Fibroblast of gingiva (primary cell): ENCODE measurements at regions not wholly inside any gene's neighbourhood (a gene's known extent, or its start where the extent isn't known, plus 50 kb on each side); places are given as distances from the start of the nearest gene placed in this dataset.
A peak's percentile ranks its signal among the peaks of the same experiment; 100 is the strongest.

ENCODE experiments used
- DNase-seq: peaks from one replicate; pipeline ENCODE4 v3.0.0-alpha.2; 2011; ENCODE audit warnings: low read depth

DNA sequence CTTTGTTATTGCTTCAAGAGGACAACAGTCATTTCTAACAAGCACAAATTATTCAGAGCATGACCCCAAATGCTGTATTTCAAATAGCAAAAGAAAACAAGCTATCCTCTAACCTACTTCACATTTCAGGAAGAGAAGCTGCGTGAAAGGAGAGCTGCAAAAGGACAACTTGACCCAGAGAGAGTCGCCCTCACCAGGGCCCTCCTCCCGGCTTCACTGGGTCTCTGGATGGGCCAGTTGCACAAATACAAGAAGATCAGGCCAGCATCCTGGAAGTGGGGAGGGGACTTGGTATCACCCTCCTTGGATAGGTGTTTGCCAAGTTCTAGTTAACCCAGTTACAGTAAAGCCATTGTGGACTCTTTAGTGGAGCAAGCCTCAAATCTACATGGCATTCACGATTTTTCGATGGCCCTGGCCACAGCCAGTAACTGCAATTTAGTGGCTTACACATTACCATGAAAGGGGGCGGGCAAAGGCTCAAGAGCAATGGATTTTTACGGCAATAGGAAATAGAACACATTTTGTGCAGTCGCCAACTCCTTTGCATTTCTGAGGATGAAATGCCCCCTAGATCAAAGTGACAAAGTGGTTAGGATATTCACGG is 166.9 kb upstream of the DIO2 start:
- DNase-seq, result no peak

DNA sequence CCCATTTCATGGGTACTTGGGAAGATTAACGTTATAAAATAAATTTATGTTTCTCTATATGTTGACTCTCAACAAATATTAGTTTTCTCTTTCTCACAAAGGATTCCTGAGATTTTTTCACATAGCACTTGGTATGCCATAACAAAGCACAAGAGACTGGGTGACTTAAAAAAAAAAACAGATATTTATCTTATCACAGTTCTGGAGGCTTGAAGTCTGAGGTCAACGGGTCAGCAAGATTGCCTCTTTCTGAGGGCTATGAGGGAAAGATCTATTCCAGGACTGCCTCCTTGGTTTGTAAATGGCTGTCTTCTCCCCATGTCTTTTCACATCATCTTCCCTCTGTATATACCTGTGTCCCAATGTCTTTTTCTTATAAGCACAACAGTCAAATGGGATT is 153.5 kb upstream of the DIO2 start:
- DNase-seq, result no peak

DNA sequence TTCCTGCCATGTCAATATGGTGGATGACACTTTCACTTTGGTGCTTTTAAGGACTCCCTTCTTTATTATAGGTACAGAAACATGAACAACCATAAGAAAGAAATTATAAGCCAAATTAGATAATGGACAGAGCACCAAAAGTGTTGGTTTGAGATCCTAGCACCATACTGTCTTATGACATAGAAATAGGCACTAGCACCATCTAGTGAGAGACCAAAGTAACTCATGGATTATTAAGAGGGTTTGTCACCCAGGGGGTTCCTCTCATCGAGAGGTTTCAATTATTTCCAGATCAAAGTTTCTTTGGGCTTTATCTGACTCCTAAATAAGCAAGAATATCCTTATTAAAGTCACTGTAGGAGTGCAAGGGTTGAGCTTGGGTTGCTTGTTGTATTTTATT is 153.0 kb upstream of the DIO2 start:
- DNase-seq, result peak; percentile 5

DNA sequence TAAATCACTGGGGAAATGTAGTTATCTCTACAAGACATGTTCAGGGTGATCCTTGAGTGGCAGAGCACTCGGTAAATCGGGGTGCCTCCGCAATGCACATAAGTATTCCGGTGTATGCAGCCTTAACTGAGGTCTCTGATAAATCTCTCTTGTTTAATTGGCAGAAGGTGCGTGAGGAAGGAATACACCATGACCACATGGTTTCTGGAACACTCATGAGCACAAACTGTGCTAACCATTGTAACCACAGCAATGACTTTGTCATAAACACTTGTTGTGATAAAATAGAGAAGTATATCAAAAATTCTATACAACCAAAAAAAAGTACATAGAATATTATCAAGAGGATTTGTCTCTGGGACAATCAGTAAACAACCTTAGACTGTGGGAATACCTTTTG is 146.8 kb upstream of the DIO2 start:
- DNase-seq, result no peak

DNA sequence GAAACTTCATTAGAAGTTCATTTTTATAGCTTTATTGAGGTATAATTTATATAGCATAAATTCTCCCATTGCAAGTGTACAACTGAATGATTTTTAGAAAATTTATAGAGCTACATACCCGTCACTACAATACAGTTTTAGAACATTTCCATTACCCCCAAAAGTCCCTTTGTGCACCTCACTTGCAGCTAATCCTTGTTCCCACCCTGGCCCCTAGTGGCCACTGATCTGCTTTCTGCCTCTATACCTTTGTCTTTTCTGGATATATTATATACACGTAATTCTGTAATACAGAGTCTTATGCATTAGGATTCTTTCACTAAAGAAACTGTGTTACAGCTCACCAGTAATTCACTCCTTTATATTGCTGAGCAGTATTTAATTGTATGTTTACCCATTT is 145.1 kb upstream of the DIO2 start:
- DNase-seq, result no peak

DNA sequence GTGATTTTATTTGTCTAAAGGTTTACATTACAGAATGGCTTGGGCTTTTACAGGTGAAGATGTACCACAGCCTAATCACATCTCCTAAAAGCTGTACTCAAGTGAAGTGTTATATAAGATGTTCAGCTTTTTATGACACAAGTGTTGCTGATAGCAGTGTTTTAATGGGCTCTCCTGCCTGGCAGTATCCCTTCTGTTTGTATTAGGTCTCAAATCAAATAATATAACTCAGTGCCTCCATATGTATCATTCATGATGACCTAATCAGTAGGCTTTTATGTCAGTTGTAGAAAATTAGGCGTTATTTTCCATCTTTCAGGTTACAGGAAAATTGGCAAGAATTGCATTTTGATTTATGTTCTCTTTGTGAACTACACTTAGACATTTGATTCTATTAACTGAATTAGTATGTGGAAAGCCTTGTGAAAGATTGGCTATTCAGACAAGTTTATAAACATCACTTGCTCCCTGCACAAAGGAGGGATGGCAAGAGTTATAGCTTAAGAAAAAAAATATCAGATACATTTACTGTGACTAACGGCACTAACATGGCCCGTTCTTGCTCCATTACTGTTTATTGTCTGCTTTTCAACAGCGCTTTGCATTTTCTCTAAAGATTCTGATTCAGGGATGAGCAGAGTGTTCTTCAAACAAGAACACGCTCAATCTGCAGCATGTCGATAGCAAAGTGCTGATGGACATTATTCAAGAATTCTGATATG is 143.7 kb upstream of the DIO2 start:
- no peak for DNase-seq

DNA sequence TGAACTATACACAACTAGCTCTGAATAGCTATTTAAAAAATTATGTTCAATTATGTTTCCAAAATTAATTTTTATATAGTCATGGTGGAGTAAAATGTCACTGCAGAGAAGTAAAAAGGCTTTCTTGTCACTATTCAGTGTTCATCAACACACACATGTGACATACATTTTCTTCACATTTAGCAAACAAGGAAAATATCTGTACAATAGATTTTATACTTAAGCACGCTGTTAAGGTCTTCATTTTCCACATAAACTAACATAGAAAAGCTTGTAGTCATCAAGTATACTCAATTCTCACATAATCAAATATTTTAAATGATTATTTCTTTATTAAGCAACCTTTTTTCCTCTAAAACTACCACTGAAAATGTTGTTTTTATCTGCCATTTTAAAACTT is 141.2 kb upstream of the DIO2 start:
- no peak for DNase-seq

DNA sequence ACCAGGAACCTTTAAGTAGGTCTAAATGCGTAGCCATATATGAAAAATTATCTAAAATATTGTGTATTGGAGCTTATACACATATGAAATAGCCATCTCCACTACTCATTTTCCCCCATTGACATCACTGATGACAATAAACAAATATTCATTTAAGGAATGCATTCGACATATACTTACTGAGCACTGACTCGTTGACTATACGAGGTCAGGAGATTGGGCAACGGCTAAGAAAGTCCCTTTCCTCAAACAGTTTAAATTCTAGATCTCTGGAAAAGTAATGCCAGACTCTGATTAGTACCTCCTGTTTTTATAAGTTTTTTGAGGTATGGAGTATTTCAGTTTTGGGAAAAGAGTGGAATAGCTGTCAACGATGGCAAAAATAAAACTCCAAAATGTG is 139.4 kb upstream of the DIO2 start:
- no peak for DNase-seq

DNA sequence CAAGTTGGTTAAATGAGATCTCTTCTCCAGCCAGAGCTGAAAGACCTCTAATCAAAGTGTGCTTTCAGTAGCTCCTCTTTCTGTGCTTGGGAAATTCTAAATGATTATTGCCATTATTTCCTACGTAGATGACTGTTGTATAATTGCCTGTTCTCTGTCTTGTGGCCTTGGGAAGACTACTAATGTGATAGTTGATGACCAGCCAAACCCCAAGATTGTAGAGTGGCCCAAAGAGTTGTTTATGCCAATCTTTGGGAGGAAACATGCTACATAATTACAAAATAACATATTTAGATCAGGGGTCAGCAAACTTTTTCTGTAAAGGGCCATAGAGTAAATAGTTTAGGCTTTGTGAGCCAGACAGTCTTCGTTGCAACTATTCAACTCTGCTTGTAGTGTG is 135.1 kb upstream of the DIO2 start:
- peak; percentile 19 for DNase-seq

DNA sequence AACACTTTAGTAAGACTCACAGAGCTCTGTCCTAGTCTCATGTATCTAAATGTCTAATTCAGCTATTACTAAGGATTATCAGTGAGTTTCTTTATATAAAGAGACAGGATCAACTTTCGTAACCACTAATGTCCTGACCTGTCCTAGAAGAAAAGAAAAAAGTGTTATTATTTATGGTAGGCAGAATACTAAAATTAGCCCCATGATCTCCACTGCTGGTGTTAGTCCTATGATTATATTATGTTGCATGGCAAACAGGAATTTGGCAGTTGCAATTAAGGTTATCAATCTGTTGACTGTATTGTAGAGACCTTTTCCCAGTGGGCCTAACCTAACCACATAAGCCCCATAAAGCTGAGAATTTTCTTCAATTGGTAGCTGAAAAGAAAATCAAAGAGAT is 132.9 kb upstream of the DIO2 start:
- DNase-seq, result no peak

DNA sequence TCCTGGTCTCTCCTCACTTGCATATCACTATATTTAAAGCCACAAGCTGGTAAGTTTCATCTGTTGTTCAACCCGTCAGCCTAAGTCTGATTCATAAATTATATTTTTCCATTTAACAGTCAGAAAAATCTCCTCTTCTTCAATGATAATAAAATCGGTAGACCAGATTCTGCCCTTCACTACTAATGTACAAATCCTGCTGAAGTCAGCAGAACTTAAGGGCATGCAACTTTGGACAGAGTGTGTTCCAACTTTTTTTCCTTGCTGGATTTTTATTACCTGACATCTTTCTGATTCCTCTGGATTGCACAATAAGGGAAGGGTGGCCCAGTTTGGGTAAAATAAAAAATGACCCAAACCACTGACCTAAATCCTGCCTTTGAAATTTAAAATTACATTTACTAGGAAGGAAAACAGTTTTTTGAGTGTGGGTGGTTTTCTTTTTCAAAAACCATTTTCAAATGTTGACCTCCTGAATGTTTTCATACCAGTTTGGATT is 125.4 kb upstream of the DIO2 start:
- DNase-seq, result no peak

DNA sequence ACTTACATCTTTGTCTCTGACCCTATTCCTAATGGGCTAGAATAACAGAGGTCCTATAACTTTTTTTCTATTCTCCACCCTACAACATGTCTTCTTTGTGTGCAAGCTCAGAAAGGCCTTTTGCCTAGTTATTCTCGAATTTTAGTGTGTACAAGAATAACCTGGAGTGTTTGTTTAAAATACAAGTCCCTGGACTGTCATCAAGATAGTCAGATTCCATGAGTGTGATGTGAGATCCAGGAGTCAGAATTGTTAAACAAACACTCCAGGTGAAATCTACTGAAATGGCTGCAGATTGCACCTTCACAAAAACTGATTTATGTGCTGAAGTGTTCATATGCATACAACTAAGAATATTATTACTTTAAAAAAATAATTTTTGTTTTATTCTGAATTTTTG is 114.4 kb upstream of the DIO2 start:
- DNase-seq, result no peak

DNA sequence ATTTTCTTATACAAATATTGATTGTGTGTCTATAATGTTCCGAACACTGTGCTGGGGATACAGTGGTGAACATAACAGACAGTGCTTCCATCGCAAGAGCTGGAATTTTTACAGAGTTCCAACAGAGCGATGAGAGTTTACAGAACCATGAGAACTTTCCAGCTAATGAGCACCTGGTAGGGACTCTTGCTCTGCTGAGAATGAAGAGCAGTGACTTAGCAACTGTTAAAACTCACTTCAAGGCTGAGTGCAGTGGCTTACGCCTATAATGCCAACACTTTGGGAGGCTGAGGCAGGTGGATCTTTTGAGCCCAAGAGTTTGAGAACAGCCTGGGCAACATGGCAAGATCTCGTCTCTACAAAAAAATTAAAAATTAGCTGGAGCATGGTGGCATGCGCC is 113.8 kb upstream of the DIO2 start:
- DNase-seq, result no peak

DNA sequence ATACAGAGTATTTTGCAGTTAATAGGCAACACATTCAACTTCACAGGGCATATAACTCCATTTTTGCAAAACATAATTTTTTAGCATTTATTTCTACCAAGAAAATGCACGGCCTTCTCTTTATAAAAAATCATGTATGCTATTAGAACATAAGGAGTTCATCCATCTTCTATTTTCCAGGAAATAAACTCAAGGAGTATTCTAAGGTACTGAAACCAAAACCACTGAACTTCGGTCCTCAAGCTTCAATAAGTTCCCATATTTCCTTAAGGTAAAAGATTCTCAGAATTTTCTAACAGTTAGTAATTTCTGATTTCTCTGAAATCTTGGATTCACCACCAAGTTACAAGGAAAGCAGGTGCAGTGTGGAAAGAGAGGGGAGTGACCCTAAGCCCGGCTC is 113.3 kb upstream of the DIO2 start:
- no peak for DNase-seq

DNA sequence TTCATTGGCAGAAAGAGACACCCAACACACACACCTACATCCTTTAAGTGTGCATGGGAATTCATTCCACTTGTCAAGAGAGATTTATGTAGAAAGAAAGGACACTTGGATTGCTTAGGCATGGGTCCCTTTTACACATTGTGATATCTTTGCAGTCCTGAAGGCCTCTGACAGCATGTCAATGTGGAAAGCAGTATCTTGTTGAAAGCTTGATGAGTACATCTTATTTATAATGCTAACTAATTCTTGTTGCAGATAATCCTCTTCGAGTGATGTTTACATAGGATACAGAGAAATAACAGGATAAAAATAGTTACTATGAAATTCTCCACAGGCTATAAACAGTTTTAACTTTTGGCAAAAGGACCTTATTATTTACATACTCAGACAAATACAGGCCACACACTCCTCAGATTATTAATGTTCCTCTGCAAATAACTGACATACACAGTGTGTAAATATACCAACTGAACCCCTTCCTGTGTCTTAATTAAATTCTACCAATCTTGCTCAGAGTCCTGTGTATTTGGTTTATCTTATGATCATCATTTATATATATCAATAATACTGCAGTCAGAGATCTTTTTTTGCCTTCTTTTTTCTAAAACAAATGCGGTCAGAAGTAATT is 111.8 kb upstream of the DIO2 start:
- DNase-seq, result no peak

DNA sequence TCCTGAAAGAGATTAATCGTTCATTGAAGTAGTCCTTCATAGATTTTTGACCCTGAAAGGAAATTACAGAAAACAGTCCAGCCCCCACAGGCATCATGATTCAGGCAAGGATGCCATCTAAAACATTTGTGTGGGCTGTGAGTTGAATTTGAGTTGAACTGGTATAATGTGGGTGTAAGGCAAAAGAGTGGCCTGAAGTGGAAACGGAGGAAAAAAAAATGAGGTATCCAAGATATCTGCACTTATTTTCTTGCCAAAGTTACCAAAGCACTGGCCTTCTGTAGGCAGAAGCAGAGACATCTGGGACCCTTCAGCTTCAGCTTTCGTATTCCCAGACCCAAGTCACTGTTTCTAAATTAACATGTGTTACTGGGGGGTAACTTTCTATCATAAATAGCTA is 105.1 kb upstream of the DIO2 start:
- DNase-seq, result no peak

DNA sequence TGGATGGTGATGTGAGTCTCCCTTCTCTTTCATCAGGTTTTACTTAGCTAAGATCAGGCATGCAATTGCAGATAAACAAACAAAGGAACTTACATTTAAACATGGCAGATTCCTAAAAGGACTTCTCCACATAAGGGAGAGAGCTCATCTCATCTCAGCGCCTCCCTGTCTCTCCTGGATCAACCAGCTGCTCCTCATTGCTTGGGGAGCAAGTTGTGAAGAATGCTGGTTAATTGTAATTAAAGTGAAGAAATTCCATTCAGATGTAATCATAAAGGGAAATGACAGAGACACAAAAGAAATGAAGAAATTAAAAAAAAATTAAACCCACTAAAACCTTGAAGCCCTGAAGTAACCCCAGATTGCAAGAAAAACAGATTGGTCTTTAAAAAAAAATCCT is 104.4 kb upstream of the DIO2 start:
- DNase-seq, result peak; percentile 21

DNA sequence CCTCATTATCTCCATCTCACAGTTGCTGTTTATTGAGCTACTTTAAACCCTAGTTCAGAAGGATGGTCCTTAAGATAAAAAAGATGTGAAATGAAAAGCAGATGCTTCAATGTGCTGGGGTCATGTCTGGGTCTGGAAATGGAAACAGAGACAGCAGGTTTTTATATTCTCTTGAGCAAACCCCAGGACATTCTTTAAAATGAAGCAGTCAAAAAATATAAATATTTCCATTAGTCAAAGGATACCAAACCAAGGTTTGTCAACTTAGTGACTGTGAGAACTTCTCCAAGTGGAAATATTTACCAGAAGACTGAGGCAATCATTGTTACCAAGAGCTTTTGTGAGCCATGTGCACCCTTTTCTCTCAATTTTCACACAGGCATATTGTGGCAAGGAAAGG is 102.5 kb upstream of the DIO2 start:
- peak; percentile 54 for DNase-seq

DNA sequence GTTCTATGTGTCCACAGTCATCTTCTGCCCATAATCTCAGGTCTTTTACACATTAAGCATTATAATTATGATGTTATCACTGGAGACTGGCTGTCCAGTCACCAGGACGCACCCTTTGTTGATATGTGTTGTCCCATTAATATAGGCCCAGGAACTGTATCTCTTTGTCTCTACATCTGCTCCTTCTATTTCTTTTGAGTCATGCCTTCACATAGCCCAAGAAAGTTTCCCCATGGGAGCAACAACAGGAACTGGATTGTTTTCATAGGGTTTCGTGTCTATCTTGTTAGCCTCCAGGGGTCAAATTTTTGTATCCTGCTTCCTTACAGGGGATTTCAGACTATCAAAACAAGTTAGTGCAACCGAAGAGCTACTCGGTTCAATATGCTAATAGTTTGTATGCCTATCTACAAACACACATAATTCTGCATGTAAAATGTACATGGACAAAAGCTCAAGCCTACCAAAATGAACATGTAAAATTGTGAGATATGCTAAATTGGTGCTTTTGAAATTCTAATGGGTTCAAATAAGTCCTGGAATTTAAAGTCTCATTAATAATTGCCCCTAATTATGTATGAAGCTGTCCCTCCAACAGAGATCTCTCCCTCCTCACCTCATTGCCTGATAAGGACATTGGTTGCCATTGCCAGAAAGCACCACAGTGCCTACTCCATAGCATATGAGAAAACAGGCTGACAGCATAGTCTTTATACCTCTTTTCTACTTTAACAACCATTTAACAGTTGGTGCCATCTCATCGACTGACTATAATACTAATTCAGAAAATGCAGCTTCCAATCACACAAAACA is 99.8 kb upstream of the DIO2 start:
- DNase-seq, result peak; percentile 53

DNA sequence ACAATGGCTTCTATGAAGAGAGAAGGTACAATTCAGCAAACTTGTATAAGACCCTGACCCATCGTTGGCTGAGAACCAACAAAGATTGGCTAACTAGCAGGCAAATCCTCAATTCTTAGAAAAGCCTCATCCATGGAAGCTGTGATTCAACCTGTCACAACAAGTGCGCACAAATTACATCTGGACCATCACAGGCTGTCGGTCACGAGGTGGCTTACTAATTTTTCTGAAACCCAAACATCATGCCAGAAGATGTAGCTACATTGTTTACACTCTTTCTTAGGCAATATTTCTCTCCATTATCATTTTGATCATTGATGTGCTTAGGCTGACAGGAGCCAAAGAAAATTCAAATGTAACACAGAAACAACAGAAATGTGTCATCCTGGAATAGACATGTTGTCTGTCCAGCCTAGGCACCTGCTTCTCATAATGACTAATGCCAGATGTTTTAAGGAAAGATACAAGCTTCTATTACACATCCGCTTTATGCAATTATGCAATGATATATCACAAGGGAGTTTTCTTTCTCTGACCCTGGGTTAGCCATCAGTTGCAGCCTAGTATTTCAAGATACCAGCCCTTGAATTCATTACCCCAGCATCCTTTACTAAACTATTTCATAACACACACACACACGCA is 92.9 kb upstream of the DIO2 start:
- peak; percentile 45 for DNase-seq

DNA sequence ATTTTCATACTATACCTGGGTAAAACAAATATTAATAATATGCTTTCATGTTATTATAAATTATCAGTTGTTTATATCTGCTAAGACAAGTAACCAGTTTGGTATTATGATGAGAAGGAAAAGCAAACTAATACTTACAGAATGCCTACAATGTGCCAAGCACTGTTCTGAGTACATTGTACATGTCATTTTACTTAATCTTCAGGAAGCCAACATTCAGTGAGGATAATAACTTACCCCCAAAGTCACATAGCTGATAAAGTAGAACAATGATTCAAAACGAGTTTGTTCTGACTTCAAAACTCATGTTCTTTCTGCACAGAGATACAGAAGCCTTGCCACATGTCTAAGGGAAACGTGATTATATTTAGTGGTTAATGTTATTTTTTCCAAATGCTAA is 89.0 kb upstream of the DIO2 start:
- DNase-seq, result no peak

DNA sequence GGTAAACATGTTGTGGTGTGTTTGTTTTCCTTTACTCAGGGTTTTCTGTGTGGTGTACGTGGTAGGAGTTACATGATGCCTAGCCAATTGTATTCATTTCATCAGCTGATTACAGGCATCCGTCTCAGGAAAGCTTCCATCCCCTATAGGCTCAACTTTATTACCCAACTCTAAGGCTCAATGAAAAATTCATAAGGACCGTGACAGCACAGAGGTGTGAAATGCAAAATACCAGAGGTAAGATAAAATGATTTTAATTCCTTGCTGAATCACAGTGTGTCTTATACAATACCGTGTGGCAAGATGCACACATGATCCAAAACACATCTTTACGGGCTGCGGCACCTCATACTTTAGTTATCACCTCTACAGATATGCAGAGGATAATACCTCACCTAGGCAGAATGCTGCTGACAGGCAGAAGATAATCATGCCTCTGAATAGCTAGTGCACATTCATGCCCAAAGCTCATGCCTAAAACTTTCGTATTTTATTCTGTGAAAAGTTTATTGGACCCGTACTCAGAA is 87.2 kb upstream of the DIO2 start:
- no peak for DNase-seq
